GM03348 (cell line): ENCODE measurements at regions not wholly inside any gene's neighbourhood (a gene's known extent, or its start where the extent isn't known, plus 50 kb on each side); places are given as distances from the start of the nearest gene placed in this dataset.
"Not testable (repeated sequence)": the region's sequence is repeated elsewhere in the genome, so short reads cannot be mapped to it uniquely, and the experiment has no call there.

Experiments
- DNase-seq: peaks from one replicate; pipeline ENCODE4 v3.0.0; 2012; ENCODE audit warnings: low spot score

GRCh38 chr5:152178350-152178699, 226.8 kb downstream of the NMUR2 start:
- DNase-seq, result no peak

DNA sequence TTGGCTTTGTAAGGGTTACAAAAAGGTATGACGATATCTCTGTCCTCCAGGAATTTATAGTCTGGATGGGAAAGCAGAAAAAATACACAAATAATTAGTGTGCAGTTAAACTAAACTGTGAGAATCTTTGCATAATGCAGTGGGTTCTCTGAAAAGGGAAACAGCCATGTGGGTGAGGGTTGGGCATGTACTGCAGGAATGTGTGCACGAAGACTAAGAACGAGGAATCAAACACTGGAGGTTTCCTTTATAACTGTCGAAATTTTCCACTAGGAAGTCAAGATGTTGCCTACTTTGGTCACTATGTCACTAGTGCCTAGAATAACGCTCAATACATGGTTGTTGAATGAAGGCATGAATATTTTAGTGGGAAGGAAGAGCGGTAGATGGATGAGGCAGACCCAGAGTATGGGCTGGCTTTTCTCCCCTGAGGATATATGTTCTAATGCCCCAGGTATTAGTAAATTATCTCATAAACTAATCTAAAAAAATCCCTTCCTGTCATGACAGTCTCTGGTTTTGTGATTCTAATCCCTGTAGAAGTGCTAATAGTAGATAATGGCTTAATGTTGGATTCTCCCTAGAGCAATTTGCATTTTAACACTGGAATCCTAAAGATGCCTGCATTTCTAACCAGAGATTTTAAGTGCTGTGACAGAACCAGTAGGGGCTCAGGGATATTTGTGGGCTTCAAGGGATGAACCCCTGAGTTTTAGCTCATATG, 227.3 kb downstream of the NMUR2 start:
- DNase-seq, result no peak

GRCh38 chr5:152171888-152172287, 233.2 kb downstream of the NMUR2 start:
- DNase-seq, result no peak

GRCh38 chr5:152170350-152170749, 234.7 kb downstream of the NMUR2 start:
- DNase-seq, result no peak

GRCh38 chr5:152164860-152165259, 240.2 kb upstream of the GLRA1 start:
- no peak for DNase-seq

DNA sequence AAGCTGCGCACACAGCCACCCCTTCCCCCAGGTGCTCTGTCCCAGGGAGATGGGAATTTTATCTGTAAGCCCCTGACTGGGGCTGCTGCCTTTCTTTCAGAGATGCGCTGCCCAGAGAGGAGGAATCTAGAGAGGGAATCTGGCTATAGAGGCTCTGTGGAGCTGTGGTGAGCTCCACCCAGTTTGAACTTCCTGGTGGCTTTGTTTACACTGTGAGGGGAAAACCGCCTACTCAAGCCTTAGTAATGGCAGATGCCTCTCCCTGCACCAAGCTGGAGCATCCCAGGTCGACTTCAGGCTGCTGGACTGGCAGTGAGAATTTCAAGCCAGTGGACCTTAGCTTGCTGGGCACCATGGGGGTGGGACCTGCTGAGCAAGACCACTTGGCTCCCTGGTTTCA, 235.2 kb upstream of the GLRA1 start:
- not testable (repeated sequence) for DNase-seq

DNA sequence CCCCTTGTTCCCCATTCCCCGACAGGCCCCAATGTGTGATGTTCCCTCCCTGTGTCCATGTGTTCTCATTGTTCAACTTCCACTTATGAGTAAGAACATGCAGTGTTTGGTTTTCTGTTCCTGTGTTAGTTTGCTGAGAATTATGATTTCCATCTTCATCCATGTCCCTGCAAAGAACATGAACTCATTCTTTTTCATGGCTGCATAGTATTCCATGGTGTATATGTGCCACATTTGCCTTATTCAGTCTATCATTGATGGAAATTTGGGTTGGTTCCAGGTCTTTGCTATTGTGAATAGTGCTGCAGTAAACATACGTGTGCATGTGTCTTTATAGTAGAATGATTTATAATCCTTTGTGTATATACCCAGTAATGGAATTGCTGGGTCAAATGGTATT, 229.8 kb upstream of the GLRA1 start:
- not testable (repeated sequence) for DNase-seq

DNA sequence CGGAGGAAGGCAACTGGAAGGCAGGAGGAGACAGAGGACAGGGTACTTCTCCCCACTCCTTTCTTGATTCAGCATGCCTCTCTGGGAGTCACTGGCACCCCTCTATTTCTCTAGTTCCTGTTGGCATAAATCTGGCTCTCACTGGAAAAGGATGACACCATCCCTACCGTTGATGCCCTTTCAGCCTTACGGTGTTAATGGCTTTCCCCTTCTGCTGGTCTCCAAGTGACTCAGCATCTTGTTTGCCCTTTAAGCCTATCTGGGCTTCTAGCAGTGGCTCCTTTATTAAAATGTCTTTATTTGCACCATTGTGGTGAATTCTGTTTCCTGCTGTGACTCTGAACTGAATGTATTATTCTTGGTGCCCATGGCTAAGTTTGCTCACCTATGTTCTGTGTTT, 227.3 kb upstream of the GLRA1 start:
- no peak for DNase-seq

GRCh38 chr5:152151113-152151512, 226.5 kb upstream of the GLRA1 start:
- no peak for DNase-seq

- DNase-seq, result no peak
Measured at GRCh38 chr5:152147286-152147685, 222.6 kb upstream of the GLRA1 start.

DNA sequence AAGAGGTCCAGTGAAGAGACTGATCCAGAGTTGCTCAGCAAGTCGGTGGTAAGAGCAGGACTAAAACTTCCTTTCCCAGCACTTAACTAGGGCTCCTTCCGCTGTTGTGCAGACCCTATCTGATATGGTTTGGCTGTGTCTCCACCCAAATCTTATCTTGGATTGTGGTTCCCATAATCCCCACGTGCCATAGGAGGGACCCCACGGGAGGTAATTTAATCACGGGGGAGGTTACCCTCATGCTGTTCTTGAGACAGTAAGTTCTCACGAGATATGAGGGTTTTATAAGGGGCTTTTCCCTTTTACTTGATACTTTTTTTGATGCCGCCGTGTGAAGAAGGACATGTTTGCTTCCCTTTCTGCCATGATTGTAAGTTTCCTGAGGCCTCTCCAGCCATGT, 221.9 kb upstream of the GLRA1 start:
- DNase-seq, result no peak

DNA sequence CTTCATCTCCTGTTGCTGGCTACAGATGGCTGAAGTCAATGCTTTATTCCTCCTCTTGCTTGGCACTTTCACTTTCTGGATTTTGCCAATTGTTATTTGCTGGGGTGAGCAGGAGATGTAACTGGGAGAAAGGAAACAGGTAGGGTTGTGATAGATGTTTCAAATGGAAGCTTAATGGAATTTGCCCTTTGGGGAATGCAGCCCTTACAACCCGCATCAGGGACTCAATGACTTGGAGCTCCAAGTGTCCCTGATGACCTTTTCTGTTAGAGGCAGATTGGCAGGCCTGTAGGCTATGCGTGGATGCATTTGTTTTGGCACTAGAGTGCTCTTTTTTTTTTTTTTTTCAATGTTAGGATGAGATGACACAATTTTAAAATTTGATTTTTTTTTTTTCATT, 219.9 kb upstream of the GLRA1 start:
- DNase-seq, result no peak

- DNase-seq, result no peak
Measured at GRCh38 chr5:152144030-152144429, 219.4 kb upstream of the GLRA1 start.

- DNase-seq, result peak; percentile 81
Measured at GRCh38 chr5:152142840-152143469, 218.3 kb upstream of the GLRA1 start.

DNA sequence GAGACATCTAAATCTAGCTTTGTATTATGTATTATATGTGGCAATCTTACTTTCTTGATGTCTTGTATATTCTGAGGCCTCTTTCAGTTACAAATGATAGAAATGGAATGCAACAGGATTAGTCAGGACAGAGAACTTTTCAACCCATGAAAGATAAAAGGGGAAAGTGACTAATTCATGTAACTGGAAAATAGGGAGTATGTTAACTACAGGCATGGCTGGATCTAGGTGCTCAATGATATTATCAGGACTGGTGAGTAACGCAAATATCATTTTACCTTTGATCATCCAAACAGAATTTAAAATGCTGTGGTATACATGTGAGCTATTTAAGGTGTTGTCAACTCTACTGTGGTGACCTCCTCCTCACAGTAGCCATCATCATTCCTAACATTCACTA, 215.7 kb upstream of the GLRA1 start:
- no peak for DNase-seq

DNA sequence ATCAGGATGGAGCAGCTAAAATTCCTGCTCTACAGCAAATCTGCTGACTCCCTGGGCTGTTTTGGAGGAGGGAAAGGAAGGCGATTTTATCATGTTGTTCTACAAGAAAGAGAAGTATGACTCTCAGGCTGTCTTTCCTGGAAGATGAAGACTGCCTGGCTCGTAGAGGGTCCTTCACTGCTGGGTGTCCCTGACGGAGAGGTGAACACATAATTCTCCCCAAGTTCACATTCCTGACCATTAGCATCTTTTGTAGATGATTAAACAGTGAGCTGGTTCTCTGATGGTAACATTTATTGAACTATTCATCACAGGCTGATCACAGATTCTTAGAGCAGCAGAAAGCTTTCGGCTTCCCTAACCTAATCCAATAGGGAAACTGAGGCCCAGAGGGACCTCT, 212.4 kb upstream of the GLRA1 start:
- DNase-seq, result no peak

DNA sequence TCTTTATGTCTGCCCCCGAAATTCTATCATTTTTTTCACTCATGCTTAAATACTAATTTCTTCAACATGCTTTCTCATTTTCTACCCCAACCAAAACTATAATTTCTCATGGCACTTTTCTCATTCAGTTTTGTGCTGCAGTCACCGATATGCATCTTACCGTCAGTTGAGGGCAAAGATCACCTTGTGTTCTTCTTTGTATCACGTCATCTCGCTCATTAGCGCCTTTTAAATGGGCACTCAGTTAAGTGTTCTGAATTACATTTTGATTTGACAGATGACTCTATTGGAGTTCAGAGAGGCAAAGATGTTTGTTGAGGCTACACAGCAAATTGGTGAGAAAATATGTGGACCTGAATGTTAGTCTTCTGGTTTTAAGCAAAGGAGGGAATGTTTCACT, 211.7 kb upstream of the GLRA1 start:
- no peak for DNase-seq

DNA sequence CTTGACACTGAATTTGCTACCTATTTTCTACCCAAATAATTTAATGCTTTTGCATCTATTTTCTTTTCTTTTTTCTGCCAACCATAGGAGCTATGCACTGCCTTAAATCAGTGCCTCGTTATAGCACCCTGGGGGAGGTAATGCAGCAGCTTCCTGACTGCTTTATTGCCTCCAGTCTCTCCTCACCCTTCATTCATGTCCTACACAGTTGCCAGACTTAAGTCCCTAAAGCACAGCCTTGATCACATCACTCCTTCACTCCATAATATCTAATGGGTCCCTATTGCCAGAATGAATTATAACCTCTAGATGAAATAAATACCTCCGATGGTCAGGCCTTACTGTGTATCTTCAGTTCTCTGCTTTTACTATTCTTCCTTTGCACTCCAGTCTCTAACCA, 211.2 kb upstream of the GLRA1 start:
- DNase-seq, result no peak

DNA sequence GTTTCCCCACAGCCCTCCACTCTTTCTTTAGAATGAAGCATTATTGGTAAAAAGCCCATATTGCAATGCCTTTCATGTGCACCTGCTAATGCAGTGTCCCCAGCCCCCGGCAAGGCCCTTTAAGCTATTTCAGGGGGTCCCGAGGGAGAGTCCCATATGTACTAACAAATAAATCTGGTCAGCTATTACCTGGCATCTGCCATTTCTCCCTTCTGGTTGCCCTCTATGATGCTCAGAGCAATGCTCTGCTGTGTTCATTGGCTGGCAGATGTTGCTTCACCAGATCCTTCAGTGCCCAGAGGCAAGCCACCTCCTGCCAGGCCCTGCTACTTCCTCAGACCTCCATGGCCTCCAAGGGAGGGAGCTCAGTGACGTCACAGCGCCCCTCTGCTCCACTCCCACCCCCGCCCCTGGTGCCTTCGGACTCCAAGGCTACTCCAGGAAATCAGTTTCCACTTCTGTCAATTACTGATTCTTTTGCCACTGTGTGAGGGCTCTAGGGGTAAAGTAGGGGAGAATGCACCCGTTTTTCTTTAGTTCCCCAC, 201.1 kb upstream of the GLRA1 start:
- no peak for DNase-seq

GRCh38 chr5:152124409-152125041, 199.9 kb upstream of the GLRA1 start:
- no peak for DNase-seq

- DNase-seq, result no peak
Measured at GRCh38 chr5:152118676-152119470, 194.2 kb upstream of the GLRA1 start.

- no peak for DNase-seq
Measured at GRCh38 chr5:152116934-152117333, 192.3 kb upstream of the GLRA1 start.

DNA sequence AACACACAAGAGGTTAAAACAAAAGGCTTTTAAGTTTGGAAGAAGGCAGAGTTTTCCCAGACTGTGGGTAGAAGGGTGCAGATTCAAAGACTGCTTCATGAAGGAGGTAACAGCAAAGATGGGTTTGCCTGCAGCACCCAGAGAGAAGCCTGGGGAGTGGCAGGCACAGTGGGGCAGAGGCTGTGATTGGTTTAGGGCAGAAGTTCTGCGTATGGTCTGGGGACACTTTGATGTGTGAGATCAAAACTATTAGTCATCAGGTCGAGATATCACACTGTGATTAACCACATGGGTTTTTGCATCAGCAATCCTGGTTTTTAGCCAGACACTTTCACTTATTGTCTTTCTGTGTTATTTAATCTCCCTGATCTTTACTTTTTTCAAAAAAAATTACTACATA, 188.8 kb upstream of the GLRA1 start:
- DNase-seq, result no peak
